ENCODE measurements at regions not wholly inside any gene's neighbourhood (a gene's known extent, or its start where the extent isn't known, plus 50 kb on each side); places are given as distances from the start of the nearest gene placed in this dataset.

DNA sequence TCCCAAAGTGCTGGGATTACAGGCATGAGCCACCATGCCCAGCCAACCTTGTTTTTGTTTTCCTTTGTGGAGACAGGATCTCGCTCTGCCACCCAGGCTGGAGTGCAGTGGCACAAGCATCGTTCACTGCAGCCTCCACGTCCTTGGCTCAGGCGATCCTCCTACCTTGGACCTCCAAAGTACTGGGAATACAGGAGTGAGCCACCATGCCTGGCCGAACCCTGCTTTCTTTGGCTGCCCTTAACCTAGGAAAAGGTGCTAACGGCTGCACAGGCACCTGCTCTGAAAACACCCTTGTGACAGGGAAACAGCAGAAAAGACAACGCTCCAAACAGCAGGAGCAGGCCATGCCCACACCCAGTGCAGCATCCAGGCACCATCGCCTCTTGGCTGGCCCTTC, 71.9 kb downstream of the OAT start:
- in situ Hi-C loops (cut with MboI; ENCODE audit: low pct_unique_long_range_greater_than_20kb, low sequenced_read_pairs, unreplicated experiment) = no loop called here

DNA sequence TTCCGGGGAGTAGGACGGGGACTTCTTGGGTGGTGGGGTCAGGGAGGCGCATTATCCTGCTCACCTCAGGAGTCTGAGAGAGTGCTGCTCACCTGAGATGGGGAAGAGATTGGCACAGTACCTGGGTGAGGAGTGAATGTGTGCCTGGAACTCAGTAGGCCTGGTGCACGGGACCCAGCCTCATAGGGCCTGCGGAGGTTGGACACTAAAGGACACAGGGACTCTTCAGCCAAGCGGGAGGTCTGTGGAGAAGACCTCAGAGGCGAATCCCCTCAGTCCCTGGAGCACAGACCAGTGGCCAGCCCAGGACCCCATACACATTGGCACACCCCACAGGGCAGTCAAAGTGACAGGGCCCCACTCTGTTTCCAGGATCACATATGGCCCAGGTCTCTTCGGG, 73.2 kb downstream of the OAT start:
- TF ChIP-seq, protein P1, sequence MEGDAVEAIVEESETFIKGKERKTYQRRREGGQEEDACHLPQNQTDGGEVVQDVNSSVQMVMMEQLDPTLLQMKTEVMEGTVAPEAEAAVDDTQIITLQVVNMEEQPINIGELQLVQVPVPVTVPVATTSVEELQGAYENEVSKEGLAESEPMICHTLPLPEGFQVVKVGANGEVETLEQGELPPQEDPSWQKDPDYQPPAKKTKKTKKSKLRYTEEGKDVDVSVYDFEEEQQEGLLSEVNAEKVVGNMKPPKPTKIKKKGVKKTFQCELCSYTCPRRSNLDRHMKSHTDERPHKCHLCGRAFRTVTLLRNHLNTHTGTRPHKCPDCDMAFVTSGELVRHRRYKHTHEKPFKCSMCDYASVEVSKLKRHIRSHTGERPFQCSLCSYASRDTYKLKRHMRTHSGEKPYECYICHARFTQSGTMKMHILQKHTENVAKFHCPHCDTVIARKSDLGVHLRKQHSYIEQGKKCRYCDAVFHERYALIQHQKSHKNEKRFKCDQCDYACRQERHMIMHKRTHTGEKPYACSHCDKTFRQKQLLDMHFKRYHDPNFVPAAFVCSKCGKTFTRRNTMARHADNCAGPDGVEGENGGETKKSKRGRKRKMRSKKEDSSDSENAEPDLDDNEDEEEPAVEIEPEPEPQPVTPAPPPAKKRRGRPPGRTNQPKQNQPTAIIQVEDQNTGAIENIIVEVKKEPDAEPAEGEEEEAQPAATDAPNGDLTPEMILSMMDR (IDR thresholded peaks at IDR 0.05; ENCODE audit: extremely low read depth, insufficient read depth, missing control alignments) = no peak
- no peak for DNase-seq (ENCODE audit: low spot score)

More for the DNA sequence above, 71.9 kb downstream of the OAT start:
- TF ChIP-seq, protein P1 (IDR thresholded peaks at IDR 0.05; ENCODE audit: extremely low read depth, insufficient read depth, missing control alignments) = no peak
- no peak for DNase-seq (ENCODE audit: low spot score)

DNA sequence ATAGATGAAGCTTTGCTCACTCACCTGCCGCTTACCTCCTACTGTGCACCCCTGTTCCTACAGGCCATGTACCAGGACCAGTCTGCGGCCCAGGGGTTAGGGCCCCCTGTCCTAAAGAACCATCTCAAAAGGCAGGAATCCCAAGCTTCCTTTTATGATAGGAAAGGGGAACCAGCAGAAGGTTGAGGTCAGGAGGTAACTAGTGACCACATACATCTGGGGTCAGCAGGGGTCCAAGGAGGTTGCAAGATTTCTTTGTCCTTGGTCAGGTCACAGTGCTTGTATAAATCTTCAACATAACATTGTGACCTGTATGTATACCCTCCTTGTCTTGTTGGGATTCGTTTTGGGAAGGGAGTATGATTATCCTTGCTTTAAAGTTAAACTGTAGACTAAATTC, 73.8 kb downstream of the OAT start:
- no peak for DNase-seq (ENCODE audit: low spot score)
- in situ Hi-C loops (cut with MboI; ENCODE audit: low pct_unique_long_range_greater_than_20kb, low sequenced_read_pairs, unreplicated experiment) = no loop called here
- TF ChIP-seq, protein P1 (IDR thresholded peaks at IDR 0.05; ENCODE audit: extremely low read depth, insufficient read depth, missing control alignments) = no peak

More for the DNA sequence above, 73.2 kb downstream of the OAT start:
- in situ Hi-C loops (cut with MboI; ENCODE audit: low pct_unique_long_range_greater_than_20kb, low sequenced_read_pairs, unreplicated experiment) = no loop called here

DNA sequence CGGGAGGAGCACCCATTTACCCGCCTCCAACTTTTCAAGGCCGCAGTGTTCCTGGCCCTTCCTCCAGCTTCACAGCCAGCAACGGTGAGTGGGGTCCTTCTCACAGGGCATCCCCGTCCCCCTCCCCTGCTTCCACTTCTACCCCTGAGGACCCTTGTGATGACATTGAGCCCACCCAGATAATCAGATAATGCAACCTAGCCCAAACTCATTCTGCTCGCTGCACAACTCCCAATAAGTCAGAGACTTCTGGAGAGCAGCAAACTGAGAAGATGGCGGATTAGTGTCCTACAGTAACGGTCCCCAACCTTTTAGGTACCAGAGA, 74.5 kb downstream of the OAT start:
- TF ChIP-seq, protein P1 (IDR thresholded peaks at IDR 0.05; ENCODE audit: extremely low read depth, insufficient read depth, missing control alignments) = no peak
- DNase-seq (ENCODE audit: low spot score) = no peak
- in situ Hi-C loops (cut with MboI; ENCODE audit: low pct_unique_long_range_greater_than_20kb, low sequenced_read_pairs, unreplicated experiment) = no loop called here

DNA sequence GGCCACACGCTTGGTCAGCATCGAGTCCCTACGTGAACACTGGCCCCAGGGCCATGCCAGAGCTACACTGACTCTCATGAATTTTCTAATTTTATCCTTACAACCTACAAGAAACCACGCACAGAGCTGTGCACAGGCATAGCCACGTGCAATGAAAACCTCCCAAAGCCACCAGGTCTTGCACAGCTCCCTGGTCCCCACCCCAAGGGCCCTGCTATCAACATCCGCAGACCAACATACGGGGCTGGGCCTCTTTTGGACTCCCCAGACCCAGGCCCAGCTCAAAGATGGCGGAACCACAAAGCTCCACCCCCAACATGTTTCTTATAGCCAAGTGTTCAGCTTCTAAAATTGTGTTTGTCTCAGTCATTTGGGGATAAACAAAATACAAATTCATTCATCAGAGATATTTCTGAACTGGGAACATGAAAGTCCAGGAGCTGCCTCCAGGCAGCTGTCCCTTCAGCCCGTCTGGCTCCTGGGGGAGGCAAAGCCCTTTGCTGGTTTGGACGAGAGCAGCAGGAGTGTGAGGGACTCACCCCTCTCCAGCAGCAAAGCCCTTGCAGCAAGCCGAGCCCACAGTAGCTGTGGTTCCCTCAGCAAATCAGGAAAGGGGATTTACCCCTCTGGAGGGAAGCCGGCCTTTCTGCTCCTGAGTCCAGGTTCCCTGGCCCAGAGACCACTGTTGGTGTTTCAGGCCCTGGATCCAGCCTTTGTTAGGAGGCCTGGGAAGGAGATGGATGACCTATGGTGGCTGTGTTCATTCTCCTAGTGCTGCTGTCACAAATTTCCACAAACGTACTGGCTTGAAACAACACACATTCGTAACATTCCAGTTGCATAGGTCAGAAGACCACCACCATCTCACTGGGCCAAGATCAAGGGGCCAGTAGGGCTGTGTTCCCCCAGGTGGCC, 75.1 kb downstream of the OAT start:
- DNase-seq (ENCODE audit: low spot score) = no peak
- TF ChIP-seq, protein P1 (IDR thresholded peaks at IDR 0.05; ENCODE audit: extremely low read depth, insufficient read depth, missing control alignments) = no peak
- in situ Hi-C loops (cut with MboI; ENCODE audit: low pct_unique_long_range_greater_than_20kb, low sequenced_read_pairs, unreplicated experiment) = no loop called here

DNA sequence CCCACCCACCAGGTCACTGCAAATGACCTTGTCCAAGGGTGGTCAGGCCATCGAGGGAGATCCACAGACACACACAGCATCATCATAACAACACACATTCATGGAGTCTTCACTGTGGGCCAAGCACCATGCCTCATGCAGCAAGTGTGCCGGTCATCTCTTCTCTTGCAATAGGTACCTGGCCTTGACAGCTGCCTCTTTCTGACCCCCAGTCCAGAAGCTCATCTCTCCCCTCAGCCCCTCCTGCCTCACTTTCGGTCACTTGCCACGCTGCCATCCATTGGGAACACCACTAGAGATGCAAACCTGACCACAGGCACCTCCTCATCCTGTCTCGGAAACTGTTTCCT, 75.9 kb downstream of the OAT start:
- no peak for DNase-seq (ENCODE audit: low spot score)
- in situ Hi-C loops (cut with MboI; ENCODE audit: low pct_unique_long_range_greater_than_20kb, low sequenced_read_pairs, unreplicated experiment) = no loop called here
- TF ChIP-seq, protein P1 (IDR thresholded peaks at IDR 0.05; ENCODE audit: extremely low read depth, insufficient read depth, missing control alignments) = no peak
